Calu3 (cell line): ENCODE measurements at regions not wholly inside any gene's neighbourhood (a gene's known extent, or its start where the extent isn't known, plus 50 kb on each side); places are given as distances from the start of the nearest gene placed in this dataset.
A peak's percentile ranks its signal among the peaks of the same experiment; 100 is the strongest.

Experiments used
- BruUV-seq: library from RNA; stranded (reverse); fragments of 400-500 nt; replicated peaks from 2 replicates; lab custom pipeline; 2021; lab: Mats Ljungman, UMichigan
- CTCF ChIA-PET: fragments of 300-600 bp; sonication (Branson Sonifier 250); formaldehyde crosslinking; loops from one replicate; lab custom pipeline; 2022; ENCODE audit warnings: antibody characterized with exemption; lab: Charles Lee
- DNase-seq: peaks from one replicate; pipeline ENCODE4 v3.0.0; 2022
- H3K27ac Mint-ChIP-seq: one replicate; pipeline ENCODE4 v1.8.0; 2022; ENCODE audit warnings: mixed read lengths; ENCODE audit not compliant: unreplicated experiment
- H3K27me3 Mint-ChIP-seq: one replicate; pipeline ENCODE4 v1.8.0; 2022; ENCODE audit warnings: mixed read lengths; ENCODE audit not compliant: unreplicated experiment
- H3K36me3 Mint-ChIP-seq: one replicate; pipeline ENCODE4 v1.8.0; 2022; ENCODE audit warnings: mild to moderate bottlenecking, moderate library complexity, mixed read lengths; ENCODE audit not compliant: insufficient read depth, unreplicated experiment
- H3K4me1 Mint-ChIP-seq: one replicate; pipeline ENCODE4 v1.8.0; 2022; ENCODE audit warnings: mild to moderate bottlenecking, low read depth, mixed read lengths; ENCODE audit not compliant: unreplicated experiment
- H3K4me3 Mint-ChIP-seq: one replicate; pipeline ENCODE4 v1.8.0; 2022; ENCODE audit warnings: mild to moderate bottlenecking, low read depth, moderate library complexity, mixed read lengths; ENCODE audit not compliant: unreplicated experiment
- H3K9me3 Mint-ChIP-seq: one replicate; pipeline ENCODE4 v1.8.0; 2022; ENCODE audit warnings: low read depth, mixed read lengths; ENCODE audit not compliant: unreplicated experiment
- CTCF ChIP-seq: fragments of 200-600 bp; IDR thresholded peaks from one replicate; pipeline ENCODE4 v1.8.0; 2022; ENCODE audit warnings: antibody characterized with exemption; ENCODE audit not compliant: unreplicated experiment
- intact Hi-C: fragments of 100-400 bp; cut with micrococcal nuclease; formaldehyde crosslinking; loops from one replicate; pipeline ENCODE4 v1.10.0; 2022; ENCODE audit not compliant: unreplicated experiment

- peak overlapping the region; percentile 46 for H3K27ac Mint-ChIP-seq
Measured at GRCh38 chr2:196274387-196274809, 103.0 kb upstream of the STK17B start.

DNA sequence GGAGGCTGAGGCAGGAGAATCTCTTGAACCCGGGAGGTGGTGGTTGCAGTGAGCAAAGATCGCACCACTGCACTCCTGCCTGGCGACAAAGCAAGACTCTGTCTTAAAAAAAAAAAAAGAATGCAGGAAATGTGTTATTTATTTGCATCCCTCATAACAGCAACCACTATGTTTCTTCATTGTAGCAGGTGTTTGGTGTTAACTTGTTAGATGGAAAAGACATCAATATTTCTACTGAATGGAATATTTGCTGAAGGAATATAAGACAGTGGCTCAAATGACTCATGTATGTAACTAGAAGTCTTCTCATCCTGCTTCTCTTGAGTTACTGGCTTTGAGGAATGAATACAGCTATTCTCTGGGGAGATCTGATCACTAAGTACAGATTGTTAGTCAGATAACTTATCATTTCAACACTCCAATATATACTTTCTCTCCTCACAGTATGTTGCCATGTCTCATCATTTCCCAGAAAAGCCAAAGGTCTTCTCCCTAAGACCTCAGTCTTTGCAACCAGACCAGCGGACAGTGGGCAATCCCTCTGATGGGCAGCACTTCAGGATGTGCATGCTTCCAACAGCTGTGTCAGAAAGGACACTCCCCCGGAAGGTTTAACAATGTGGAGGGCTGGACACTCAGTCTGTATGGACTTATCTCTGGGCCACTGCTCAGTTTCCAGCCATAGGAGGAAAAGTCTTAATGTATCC is 104.4 kb upstream of the STK17B start:
- no TSS peak for BruUV-seq
- CTCF ChIA-PET = interaction anchor here (0.6 to 1.7 kb wide), 9 partner anchors 9 to 198 kb away, joined by 3 to 17 read pairs (median 4); partner anchors contain the start of gene STK17B
- H3K4me3 Mint-ChIP-seq = no peak overlapping the region
- H3K27ac Mint-ChIP-seq = no peak overlapping the region
- H3K36me3 Mint-ChIP-seq = no peaks in the 10 kb centered on the region
- no peak for DNase-seq
- intact Hi-C loops = loop anchor here (2.0 kb wide), 1 partner anchor 109 kb away; no protein-coding TSS in a partner anchor
- H3K4me1 Mint-ChIP-seq = peaks cover 48% of the 10 kb centered on the region
- TF ChIP-seq CTCF = no peak
- peaks cover 3% of the 10 kb centered on the region for H3K9me3 Mint-ChIP-seq
- H3K27me3 Mint-ChIP-seq = no peaks in the 10 kb centered on the region

More at GRCh38 chr2:196274387-196274809, 103.0 kb upstream of the STK17B start:
- Mint-ChIP-seq H3K27me3 (no peaks in the 10 kb centered on the region), H3K4me1 (peaks cover 54% of the 10 kb centered on the region), H3K9me3 (peaks cover 2% of the 10 kb centered on the region), H3K4me3 (no peak overlapping the region), H3K36me3 (no peaks in the 10 kb centered on the region)
- intact Hi-C loops = loop anchor here (1.0 kb wide), 1 partner anchor 104 kb away; no protein-coding TSS in a partner anchor
- peak; percentile 14 for DNase-seq
- no peak for TF ChIP-seq CTCF
- CTCF ChIA-PET = interaction anchor here (0.6 kb wide), 1 partner anchor 294 kb away, joined by 5 read pairs; no protein-coding TSS in a partner anchor
- no TSS peak for BruUV-seq

- no peak overlapping the region for H3K27ac Mint-ChIP-seq
- no peaks in the 10 kb centered on the region for H3K27me3 Mint-ChIP-seq
- H3K4me1 Mint-ChIP-seq = peaks cover 48% of the 10 kb centered on the region
- TF ChIP-seq CTCF = no peak
- CTCF ChIA-PET = interaction anchor here (0.6 to 1.7 kb wide), 8 partner anchors 14 to 198 kb away, joined by 3 to 17 read pairs (median 4); partner anchors contain the start of gene STK17B
- peaks cover 3% of the 10 kb centered on the region for H3K9me3 Mint-ChIP-seq
- H3K36me3 Mint-ChIP-seq = no peaks in the 10 kb centered on the region
- intact Hi-C loops = loop anchor here (2.0 kb wide), 1 partner anchor 110 kb away; no protein-coding TSS in a partner anchor
- no TSS peak for BruUV-seq
- H3K4me3 Mint-ChIP-seq = no peak overlapping the region
- DNase-seq = no peak
Measured at GRCh38 chr2:196276421-196276820, 105.0 kb upstream of the STK17B start.

DNA sequence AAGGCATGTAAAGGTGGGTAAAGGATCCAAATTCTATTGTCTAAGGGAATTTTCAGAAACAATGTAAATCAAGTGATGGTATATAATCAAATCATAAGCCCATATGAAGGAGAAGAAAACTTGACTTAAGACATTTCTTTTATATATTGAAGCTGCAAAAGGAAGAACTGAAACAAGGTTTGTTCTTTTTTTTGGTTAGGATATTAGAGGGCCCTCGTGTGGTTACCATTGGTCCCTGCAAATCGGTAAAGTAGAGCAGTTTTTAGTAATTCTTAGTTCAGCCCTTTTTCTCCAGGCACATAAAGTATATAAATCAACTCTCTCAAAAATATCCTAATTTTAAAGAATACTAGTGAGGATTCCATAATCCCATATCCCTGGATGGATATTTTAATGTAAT is 105.6 kb upstream of the STK17B start:
- no peaks in the 10 kb centered on the region for H3K27me3 Mint-ChIP-seq
- CTCF ChIA-PET = interaction anchor here (0.6 to 1.7 kb wide), 5 partner anchors 43 to 199 kb away, joined by 3 to 17 read pairs (median 4); partner anchors contain the start of gene STK17B
- H3K4me3 Mint-ChIP-seq = no peak overlapping the region
- no peak overlapping the region for H3K27ac Mint-ChIP-seq
- no peaks in the 10 kb centered on the region for H3K36me3 Mint-ChIP-seq
- no TSS peak for BruUV-seq
- H3K4me1 Mint-ChIP-seq = peaks cover 48% of the 10 kb centered on the region
- intact Hi-C loops = loop anchor here (1.0 to 2.0 kb wide), 2 partner anchors 110 to 199 kb away; no protein-coding TSS in a partner anchor
- peak; percentile 45 for TF ChIP-seq CTCF
- DNase-seq = peak; percentile 13
- H3K9me3 Mint-ChIP-seq = peaks cover 3% of the 10 kb centered on the region
